ENCODE measurements at regions not wholly inside any gene's neighbourhood (a gene's known extent, or its start where the extent isn't known, plus 50 kb on each side); places are given as distances from the start of the nearest gene placed in this dataset.

DNA sequence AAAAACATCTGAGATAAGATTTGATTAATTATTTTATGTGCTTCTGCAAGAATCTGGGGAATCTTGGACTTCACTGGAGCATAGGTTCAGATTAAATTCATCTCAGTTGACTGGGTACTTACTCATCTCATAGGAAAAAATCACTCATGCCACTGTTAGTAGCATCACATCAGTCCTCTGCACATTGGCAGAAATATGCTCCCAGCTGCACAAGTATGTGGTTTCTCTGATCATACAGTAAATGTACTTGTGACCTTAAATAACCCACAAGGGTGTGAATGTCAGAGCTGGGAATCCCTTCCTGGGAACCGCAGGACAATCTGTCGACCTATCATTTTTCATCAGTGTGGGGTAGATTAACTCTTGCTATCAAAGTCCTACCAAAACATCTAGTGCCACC is 203.7 kb upstream of the SLC24A2 start:
- peak; percentile 35 for DNase-seq

- no peak for DNase-seq
Measured at GRCh38 chr9:19989213-19989612, 200.4 kb upstream of the SLC24A2 start.

DNA sequence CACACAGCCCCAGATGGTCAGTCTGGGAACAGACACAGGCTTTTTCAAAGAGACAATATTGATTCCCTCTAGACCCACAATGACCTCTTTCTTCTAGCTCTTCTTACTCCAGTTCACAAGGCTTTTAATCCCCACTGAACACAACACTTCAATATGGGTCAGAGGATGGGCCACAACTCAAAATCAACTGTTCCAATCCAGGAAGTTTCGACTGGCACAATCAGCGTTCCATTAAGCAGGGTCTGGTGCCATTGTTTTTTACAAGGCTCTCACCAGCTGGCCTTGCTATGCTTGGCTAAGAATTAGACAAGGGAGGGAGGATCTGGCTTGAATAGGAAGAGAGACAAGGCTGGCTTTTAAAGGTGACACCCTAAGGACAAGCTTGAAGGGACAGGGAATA is 199.4 kb upstream of the SLC24A2 start:
- DNase-seq: no peak

DNA sequence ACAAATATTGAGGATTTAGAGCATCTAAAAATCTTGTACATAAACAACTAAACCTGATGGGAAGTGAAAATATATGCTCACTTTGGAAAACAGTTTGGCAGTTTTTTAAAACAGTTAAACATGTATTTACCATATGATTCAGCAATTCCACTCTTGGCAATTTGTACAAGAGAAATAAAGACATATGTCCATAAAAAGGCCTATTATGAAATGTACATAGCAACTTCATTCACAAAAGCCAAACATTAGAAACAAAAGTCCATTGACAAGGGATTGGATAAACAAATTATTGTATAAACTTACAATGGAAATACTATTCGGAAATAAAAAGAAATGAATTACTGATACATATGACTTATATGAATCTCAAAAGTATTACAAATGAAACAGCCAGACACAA is 196.2 kb upstream of the SLC24A2 start:
- no peak for DNase-seq

DNA sequence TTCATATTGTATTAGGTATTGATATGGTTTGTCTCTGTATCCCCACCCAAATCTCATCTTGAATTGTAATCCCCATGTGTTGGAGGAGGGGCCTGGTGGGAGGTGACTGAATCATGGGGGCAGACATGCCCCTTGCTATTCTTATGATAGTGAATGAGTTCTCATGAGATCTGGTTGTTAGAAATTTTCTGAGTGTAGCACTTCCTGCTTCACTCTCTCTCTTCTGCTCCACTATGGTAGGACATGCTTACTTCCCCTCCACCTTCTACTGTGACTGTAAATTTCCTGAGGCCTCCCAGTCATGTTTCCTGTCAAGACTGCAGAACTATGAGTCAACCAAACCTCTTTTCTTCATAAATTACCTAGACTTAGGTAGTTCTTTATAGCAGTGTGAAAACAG is 187.4 kb upstream of the SLC24A2 start:
- DNase-seq: peak; percentile 39

DNA sequence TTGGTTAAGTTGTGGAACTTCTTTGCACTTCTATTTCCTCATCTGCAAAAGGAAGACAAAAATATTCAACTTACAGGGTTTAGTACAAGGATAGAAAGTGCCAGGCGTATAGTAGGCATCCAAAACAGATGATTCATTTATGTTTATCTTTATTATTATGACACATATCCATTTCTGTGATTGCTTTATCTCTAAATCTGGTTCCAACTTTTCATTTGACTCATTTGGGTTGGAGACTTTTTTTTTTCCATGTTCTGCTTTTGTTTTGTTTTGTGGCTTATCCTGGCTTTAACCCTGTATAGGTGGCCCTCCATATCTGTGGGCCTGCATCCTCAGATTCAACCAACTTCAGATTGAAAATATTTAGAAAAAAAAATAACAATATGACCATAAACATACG is 186.7 kb upstream of the SLC24A2 start:
- no peak for DNase-seq

DNA sequence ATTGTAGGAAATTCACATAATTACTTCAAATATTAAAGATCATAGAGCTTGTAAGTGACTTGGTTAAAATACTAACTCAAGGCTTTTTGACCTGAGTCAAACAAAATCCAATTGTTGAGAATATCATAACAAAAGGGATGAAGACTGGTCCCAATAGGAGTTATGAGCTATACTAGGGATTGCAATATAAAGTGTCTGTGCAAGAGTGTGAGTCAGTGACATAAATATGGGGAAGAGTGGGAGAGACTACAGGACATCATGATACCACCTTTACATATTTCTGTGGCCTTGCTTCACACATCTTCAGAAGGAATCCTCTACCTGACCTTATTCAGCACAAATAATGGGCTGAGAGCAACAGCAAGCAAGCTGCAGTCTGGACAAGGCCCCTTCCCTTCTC is 180.9 kb upstream of the SLC24A2 start:
- DNase-seq: no peak

DNA sequence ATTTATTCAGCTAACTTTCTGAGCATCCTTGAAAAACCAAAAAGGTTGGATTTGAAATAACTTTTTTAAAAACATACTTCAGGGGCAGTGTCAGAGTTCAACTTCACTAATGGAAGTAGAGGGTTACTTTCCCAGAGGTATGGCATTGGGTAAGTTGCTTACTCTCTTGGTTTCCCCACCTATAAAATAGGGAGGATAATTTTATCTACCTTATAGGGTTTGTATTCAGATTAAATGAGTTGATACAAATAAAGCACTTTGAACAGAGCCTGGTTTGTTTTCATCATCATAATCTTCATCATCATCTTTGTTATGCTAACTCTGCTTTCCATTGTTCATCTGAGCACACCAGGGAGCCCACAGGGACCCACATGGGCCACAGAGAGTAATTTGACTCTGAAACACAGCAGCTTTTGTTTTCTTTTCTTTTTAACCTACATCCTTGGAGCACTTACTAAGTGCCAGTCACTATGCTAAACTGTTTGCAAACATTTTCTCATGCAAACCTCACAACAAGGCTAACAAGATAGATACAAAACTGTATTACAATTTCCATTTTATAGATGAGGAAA is 179.1 kb upstream of the SLC24A2 start:
- no peak for DNase-seq

- no peak for DNase-seq
Measured at GRCh38 chr9:19967216-19967887, 178.5 kb upstream of the SLC24A2 start.

GRCh38 chr9:19965336-19965735 is 176.5 kb upstream of the SLC24A2 start:
- DNase-seq: no peak

- DNase-seq: no peak
Measured at GRCh38 chr9:19947996-19948395, 159.2 kb upstream of the SLC24A2 start.

DNA sequence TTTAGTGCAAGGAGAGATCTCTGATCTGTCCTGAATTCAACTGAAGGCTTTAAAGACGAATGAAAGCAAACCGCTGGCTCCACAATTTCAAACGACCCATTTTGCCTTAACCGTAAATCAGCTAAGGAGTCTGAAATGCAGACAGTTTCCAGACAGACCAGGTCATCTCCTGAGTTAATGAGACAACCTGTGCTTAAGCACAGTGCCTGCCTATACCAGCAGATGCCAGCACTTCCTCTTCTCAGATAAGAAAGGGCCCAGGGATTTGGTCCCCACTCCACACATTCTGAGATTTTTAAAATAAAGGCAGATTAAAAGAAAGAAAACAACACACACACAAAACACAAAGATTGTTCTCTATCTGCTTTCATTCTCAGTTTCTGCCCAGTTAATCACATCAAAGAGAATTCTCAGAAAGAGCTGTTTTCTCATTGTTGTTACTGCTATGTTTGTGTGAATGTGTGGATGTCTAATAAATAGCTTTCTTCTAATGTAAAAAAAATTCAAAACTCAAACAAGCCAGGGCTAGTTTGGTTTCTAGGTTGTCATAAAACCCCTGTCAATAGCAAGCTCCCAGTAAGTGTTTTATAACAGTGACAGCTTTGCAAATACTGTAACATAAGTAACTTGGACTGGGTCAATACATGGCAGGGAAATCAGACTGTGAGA is 157.7 kb upstream of the SLC24A2 start:
- no peak for DNase-seq

DNA sequence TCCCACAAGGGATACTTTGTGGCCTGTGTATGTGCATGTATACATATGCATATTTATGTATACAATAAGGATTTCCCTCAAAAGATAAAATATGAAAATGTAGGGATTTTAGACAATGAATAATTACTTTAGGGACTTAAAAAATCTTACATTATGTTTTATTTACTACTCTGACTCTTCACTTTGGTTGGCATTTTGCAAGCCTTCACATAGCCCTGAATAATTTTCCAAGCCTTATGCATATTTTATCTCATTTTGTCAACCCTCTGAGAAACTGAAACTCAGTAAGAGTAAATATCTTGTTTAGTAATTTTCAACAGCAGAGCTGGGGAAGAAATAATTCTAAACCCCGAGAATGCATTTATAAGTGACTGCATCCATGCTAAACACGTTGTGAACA is 153.0 kb upstream of the SLC24A2 start:
- DNase-seq: no peak

GRCh38 chr9:19940811-19941535 is 152.1 kb upstream of the SLC24A2 start:
- DNase-seq: no peak

DNA sequence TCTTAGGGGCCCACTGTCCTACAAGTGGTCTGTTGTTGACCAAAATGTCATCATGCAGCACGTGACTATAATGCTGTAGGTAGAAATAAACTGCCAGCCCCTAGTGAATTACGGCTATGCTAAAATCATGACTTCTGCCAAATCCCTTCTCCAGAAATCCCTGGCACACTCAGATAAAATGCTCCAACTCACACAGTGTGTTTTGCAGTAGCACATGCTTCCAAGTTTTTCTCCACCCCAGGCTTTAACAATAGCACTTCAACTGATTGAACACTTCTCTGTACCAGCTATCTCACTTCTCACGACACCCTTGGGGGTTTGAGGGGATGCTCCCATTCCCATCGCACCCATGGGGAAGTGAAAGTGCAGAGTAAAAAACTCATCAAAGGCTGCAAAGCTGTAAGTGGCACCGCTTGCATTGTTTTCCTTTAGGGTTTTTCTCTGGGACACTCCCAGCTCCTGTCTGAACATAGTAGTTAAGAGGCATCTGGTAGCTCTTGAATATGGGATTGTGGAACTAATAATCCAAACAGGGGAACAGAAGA is 151.0 kb upstream of the SLC24A2 start:
- DNase-seq: no peak

GRCh38 chr9:19938990-19939733 is 150.3 kb upstream of the SLC24A2 start:
- no peak for DNase-seq

- DNase-seq: no peak
Measured at GRCh38 chr9:19937121-19937520, 148.3 kb upstream of the SLC24A2 start.

DNA sequence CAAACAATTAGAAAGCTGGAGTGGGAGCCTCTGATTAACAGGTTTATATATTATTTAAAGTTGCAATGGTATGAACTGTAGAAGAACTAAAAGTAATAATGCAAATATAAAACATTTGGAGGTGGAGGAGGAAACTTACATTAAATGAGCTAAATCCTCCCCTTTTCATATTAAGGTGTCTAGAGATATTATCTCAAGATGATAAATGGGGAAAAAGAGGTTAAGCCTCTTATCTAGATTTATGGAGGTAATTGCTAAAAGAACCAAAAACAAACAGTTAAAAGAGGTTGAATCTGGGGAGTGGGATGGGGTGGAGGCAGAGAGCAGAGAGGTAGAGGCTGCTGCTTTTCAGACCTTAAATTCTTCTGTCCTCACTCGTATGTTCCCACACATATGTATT is 147.8 kb upstream of the SLC24A2 start:
- no peak for DNase-seq

DNA sequence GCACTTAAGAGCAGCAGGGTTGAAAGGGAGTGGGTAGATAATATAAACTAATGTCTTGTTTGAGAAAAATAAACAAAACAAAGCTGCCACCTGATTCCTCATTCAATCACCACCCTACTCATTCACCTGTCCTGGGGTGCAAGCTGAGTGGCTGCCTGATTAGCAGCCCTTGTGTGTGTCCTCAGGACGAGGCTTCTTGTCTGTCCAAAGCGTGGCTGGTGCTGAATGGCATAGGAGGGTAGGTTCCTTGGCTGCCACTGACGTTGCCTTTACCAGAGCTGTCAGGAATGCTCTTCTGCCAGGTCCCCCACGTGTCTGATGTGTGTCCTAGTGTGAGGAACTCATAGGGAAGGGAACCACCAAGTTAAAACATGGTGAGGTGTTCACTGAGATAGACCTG is 146.6 kb upstream of the SLC24A2 start:
- no peak for DNase-seq

DNA sequence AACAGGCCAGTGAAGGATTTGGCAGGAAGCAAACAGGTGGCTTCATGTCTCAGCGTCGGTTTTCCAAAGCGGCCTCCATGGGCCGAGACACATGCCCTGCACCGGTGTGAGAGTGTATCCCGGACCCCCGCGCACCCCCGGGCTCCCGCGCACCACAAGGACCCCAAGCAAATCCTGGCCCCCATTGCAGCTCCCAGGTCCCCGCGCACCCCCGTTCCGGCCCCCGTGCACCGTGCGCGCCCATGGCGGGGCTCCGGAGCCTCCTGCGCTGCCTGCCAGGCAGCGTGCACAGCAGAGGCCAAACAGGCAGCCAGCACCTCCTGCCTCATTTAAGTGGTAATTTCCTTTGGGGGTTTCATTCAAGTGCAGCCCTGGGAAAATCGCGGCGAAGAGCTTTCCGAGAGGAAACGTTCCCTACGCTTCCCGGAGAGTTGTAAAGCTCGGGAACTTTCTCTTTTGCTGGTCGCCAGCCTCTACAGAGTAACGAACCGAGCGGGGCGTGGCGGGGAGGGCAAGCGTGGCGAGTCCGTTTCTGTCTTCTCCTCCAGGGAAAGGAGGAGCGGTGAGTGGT is 145.5 kb upstream of the SLC24A2 start:
- DNase-seq: no peak

GRCh38 chr9:19931098-19931890 is 142.5 kb upstream of the SLC24A2 start:
- DNase-seq: no peak

DNA sequence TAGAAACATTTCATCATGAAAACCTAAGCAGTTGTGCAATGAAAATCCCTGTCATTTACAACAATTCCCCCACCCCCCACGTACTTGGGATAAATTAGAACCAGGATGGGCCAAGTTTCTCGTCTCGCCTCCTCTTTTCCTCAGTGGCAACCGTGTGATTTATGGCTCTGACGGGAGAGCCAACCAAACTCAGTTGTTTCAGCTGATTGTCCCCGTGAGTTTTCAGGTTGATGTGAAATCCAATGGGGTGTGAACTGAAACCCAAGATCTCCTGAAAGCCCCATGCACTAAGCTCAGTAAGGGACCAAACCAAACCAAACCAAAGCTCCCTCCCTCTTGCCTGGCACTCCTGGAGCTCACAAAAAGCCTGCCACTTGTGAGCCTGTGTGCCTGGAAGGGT is 138.7 kb upstream of the SLC24A2 start:
- DNase-seq: no peak
